Panc1 (cell line): ENCODE measurements at regions not wholly inside any gene's neighbourhood (a gene's known extent, or its start where the extent isn't known, plus 50 kb on each side); places are given as distances from the start of the nearest gene placed in this dataset.

Experiments
- ATAC-seq: fragments of 200-7000 bp; cut with Tn5 transposase; 2 replicates; pipeline ENCODE4 v1.9.1; 2020; ENCODE audit warnings: mild to moderate bottlenecking, moderate library complexity
- BruUV-seq: library from RNA; stranded (reverse); fragments of 400-500 nt; replicated peaks from 2 replicates; lab custom pipeline; 2021; lab: Mats Ljungman, UMichigan
- CTCF ChIA-PET: fragments of 300-600 bp; sonication (Branson Sonifier 250); formaldehyde crosslinking; loops from one replicate; lab custom pipeline; 2022; ENCODE audit warnings: antibody characterized with exemption; lab: Charles Lee
- POLR2A ChIA-PET: fragments of 300-600 bp; sonication (Branson Sonifier 250); formaldehyde crosslinking; loops from one replicate; lab custom pipeline; 2022; ENCODE audit warnings: antibody characterized with exemption; lab: Charles Lee
- DNase-seq: peaks from one replicate; pipeline ENCODE4 v3.0.0-alpha.2; 2010; ENCODE audit warnings: low read depth, low spot score
- H3K27ac ChIP-seq: 2 replicates; pipeline ENCODE4 v1.5.1; 2011; ENCODE audit warnings: mild to moderate bottlenecking, low read length, inconsistent platforms
- H3K27me3 ChIP-seq: fragments of 200-500 bp; sonication (Bioruptor generic); 2 replicates; pipeline ENCODE4 v1.6.0; 2014; ENCODE audit warnings: low read length, inconsistent platforms; ENCODE audit not compliant: control insufficient read depth, insufficient read depth
- H3K36me3 ChIP-seq: fragments of 200-500 bp; sonication (Bioruptor generic); 2 replicates; pipeline ENCODE4 v1.5.1; 2014; ENCODE audit warnings: inconsistent platforms, mild to moderate bottlenecking, low read length, moderate library complexity; ENCODE audit not compliant: control insufficient read depth, insufficient read depth
- H3K4me1 ChIP-seq: 2 replicates; pipeline ENCODE4 v1.5.1; 2011; ENCODE audit warnings: inconsistent platforms, mild to moderate bottlenecking, low read length, moderate library complexity; ENCODE audit not compliant: control insufficient read depth, insufficient read depth
- H3K4me3 ChIP-seq, 2 experiments: 2 replicates each; pipeline ENCODE4 v1.5.1; 2011 to 2012; ENCODE audit warnings: low read depth in 2 of 2, low read length in 2 of 2, mild to moderate bottlenecking in 2 of 2, inconsistent platforms in 1 of 2, moderate library complexity in 1 of 2
- H3K9me3 ChIP-seq: fragments of 200-500 bp; sonication (Bioruptor generic); 2 replicates; pipeline ENCODE4 v1.5.1; 2014; ENCODE audit warnings: low read depth, mild to moderate bottlenecking, inconsistent platforms, low read length, moderate library complexity; ENCODE audit not compliant: control insufficient read depth, insufficient read depth
- CTCF ChIP-seq: fragments of 450-650 bp; IDR thresholded peaks from 2 replicates; pipeline ENCODE4 v1.5.1; 2017; ENCODE audit warnings: mild to moderate bottlenecking
- POLR2AphosphoS5 ChIP-seq: IDR thresholded peaks from 2 replicates; pipeline ENCODE4 v1.6.1; 2012; ENCODE audit warnings: mild to moderate bottlenecking, low read depth, low read length, moderate library complexity
- REST ChIP-seq, 2 experiments: IDR thresholded peaks; 2 replicates each; pipeline ENCODE4 v1.6.1; 2011 to 2012; ENCODE audit warnings: low read depth in 2 of 2, control low read depth in 1 of 2, low read length in 1 of 2, mild to moderate bottlenecking in 1 of 2, moderate library complexity in 1 of 2; ENCODE audit not compliant: insufficient read depth in 1 of 2
- SIN3A ChIP-seq: IDR thresholded peaks from 2 replicates; pipeline ENCODE4 v1.6.1; 2012; ENCODE audit warnings: low read depth, mild to moderate bottlenecking, low read length, moderate library complexity, borderline replicate concordance; ENCODE audit not compliant: insufficient read depth
- TCF7L2 ChIP-seq: IDR thresholded peaks from 2 replicates; pipeline ENCODE4 v1.6.1; 2011; ENCODE audit warnings: mild to moderate bottlenecking, low read depth, low read length, inconsistent platforms
- in situ Hi-C: cut with HindIII; loops from 2 replicates; pipeline ENCODE4 v1.10.0; 2016; ENCODE audit warnings: low sequenced_read_pairs, low pct_unique_long_range_greater_than_20kb
- intact Hi-C: fragments of 100-400 bp; cut with micrococcal nuclease; formaldehyde crosslinking; loops from one replicate; pipeline ENCODE4 v1.10.0; 2022; ENCODE audit not compliant: unreplicated experiment

GRCh38 chr12:114938487-114939210, 254.7 kb upstream of the TBX3 start:
- in situ Hi-C loops (no loop called here), intact Hi-C loops (no loop called here)
- Histone ChIP-seq H3K4me3 (no peak overlapping the region), H3K4me1 (no peaks in the 10 kb centered on the region), H3K27ac (no peak overlapping the region), H3K36me3 (no peaks in the 10 kb centered on the region), H3K27me3 (no peaks in the 10 kb centered on the region), H3K9me3 (no peaks in the 10 kb centered on the region)
- DNase-seq, result no peak
- no peak for ATAC-seq
- BruUV-seq, result no TSS peak
- ChIA-PET CTCF (no interaction called here), POLR2A (no interaction called here)
- TF ChIP-seq REST (IDR thresholded peaks at IDR 0.05; ENCODE audit: insufficient read depth in 1 of 2, low read depth in 2 of 2, low read length in 1 of 2), result no peak
- no peak for TF ChIP-seq CTCF
- TF ChIP-seq POLR2AphosphoS5, result no peak
- TF ChIP-seq SIN3A, result no peak
- no peak for TF ChIP-seq TCF7L2

- in situ Hi-C loops (no loop called here), intact Hi-C loops (no loop called here)
- H3K4me3 ChIP-seq, result no peak overlapping the region
- TF ChIP-seq SIN3A (no peak), TCF7L2 (no peak), CTCF (no peak), REST (IDR thresholded peaks at IDR 0.05; ENCODE audit: insufficient read depth in 1 of 2, low read depth in 2 of 2, low read length in 1 of 2) (no peak), POLR2AphosphoS5 (no peak)
- DNase-seq (no peak), ATAC-seq (no peak)
- no peaks in the 10 kb centered on the region for H3K4me1 ChIP-seq
- CTCF ChIA-PET, result no interaction called here
- H3K9me3 ChIP-seq, result no peaks in the 10 kb centered on the region; the same call in 1 of the 2 replicates
- no peak overlapping the region for H3K27ac ChIP-seq
- no peaks in the 10 kb centered on the region for H3K36me3 ChIP-seq
- no TSS peak for BruUV-seq
- POLR2A ChIA-PET, result no interaction called here
- no peaks in the 10 kb centered on the region for H3K27me3 ChIP-seq
Measured at GRCh38 chr12:114936148-114937079, 252.4 kb upstream of the TBX3 start.
